Dedifferentiated amniotic fluid mesenchymal stem cell (primary cell): ENCODE measurements at regions not wholly inside any gene's neighbourhood (a gene's known extent, or its start where the extent isn't known, plus 50 kb on each side); places are given as distances from the start of the nearest gene placed in this dataset.
A peak's percentile ranks its signal among the peaks of the same experiment; 100 is the strongest.
"Not testable (repeated sequence)": the region's sequence is repeated elsewhere in the genome, so short reads cannot be mapped to it uniquely, and the experiment has no call there.

ENCODE experiments used
- DNase-seq: peaks from one replicate; pipeline ENCODE4 v3.0.0-alpha.2; 2016; ENCODE audit errors: extremely low spot score

- DNase-seq: no peak
Measured at GRCh38 chr4:18675586-18676525, 654.3 kb upstream of the LCORL start.

GRCh38 chr4:18670034-18670433 lies 648.5 kb upstream of the LCORL start:
- no peak for DNase-seq

GRCh38 chr4:18669390-18669789 lies 647.8 kb upstream of the LCORL start:
- no peak for DNase-seq

GRCh38 chr4:18666322-18666721 lies 644.8 kb upstream of the LCORL start:
- no peak for DNase-seq

DNA sequence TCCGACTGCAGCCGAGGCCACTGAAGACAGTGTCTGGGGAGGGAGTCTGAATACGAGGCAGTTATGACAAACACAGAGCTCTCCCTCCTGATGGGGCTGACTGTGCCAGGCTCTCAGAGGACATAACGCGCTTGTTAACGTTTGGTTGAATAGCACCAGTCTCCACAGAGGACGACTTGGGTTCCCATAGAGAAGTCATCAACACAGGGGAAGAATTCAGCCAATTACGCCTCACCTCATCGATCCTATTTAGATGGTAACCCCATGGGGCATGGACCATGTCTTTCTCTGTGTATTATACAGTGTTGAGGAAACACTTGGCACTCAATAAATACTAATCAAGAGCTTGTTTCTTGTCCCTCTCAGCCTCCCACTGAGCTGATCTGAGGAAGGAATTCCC lies 642.6 kb upstream of the LCORL start:
- no peak for DNase-seq

GRCh38 chr4:18645351-18645750 lies 623.8 kb upstream of the LCORL start:
- no peak for DNase-seq

- DNase-seq: no peak
Measured at GRCh38 chr4:18641334-18641733, 619.8 kb upstream of the LCORL start.

DNA sequence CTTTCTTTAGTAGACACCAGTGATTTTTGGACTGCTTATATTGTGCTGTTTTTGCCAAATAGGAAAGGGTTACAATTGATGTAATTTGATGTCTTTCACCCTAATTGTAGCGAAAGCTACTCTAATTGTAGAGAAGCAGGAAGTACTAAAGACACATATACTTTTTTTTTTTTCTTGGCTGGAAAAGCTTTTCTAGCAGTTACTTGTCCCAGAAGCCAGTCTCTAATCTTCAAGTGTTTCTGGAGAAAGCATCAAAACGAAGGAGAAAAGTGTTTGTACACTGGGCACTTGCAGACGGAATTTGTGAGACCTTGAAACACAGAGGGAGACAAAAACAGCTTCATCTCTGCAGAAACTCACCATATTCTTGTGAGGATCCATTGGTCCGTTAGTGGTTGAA lies 616.5 kb upstream of the LCORL start:
- no peak for DNase-seq

- no peak for DNase-seq
Measured at GRCh38 chr4:18636001-18636585, 614.5 kb upstream of the LCORL start.

DNA sequence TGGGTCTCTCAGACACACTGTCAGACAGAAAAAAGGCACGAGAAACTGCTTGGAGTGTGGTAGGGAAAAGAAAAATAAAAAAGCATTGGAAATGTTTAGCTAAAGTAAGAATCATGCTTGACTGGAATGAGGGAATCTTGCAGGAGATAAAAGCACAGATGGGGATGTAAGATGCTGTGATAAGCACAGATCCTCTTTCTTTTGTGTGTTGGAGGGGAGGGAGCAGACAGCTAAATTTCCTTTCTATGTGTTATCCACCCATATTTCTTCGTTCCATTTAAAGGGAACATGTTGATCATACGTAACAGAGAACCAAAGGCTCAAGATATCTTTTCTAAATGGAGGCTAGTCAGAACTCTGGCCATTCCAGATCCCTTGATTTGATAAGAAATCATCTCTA lies 614.0 kb upstream of the LCORL start:
- DNase-seq: no peak

- DNase-seq: no peak
Measured at GRCh38 chr4:18631586-18631985, 610.0 kb upstream of the LCORL start.

GRCh38 chr4:18630218-18631110 lies 608.9 kb upstream of the LCORL start:
- DNase-seq: no peak

GRCh38 chr4:18627447-18628005 lies 606.0 kb upstream of the LCORL start:
- no peak for DNase-seq

DNA sequence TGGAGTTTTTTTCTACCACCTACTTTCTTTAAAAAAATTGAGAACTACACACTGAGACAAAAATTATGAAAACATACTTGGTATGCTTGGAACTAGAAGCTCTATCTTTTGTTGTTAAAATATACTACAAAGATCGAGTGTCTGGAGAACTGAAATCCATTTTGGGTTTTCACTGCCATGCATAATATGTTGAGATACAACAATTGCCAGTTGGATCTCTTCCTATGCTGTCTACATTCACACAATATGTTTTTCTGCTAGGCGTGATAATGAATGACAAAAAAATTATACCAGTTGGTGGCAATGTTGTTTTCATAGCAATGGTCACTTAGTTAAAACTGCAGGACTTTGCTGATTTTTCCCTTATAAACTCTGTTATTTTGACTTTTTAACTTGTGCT lies 605.4 kb upstream of the LCORL start:
- DNase-seq: no peak

GRCh38 chr4:18626366-18626765 lies 604.8 kb upstream of the LCORL start:
- DNase-seq: no peak

- no peak for DNase-seq
Measured at GRCh38 chr4:18621186-18621585, 599.6 kb upstream of the LCORL start.

DNA sequence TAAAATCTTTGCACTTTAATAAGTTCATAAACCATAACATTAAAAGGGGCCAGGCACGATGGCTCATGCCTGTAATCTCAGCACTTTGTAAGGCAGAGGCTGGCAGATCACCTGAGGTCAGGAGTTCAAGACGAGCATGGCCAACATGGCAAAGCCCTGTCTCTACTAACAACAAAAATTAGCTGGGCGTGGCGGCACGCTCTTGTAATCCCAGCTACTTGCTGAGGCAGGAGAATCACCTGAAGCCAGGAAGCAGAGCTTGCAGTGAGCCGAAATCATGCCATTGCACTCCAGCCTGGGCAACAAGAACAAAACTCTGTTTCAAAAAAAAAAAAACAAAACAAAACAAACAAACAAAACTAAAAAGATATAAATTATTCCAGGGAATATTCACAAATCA lies 595.2 kb upstream of the LCORL start:
- no peak for DNase-seq

DNA sequence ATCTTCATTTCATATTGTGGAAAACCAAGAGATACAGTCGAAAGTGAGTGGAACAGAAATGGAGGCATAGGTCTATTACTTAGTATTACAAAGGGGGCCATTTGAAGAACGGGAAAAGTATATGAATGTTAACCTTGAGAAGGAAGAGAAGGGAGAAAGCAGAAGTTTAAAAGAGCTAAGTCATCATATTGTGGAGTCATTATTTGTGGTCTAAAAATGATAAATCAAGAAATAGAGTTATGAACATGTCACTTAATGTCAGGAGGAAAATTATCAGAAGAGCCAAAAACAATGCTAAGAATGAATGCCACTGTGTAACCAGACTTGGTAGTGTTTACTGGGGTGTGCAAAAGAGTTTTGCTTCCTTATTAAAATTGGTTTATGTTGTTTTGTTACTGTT lies 589.5 kb upstream of the LCORL start:
- DNase-seq: no peak

GRCh38 chr4:18608908-18609533 lies 587.5 kb upstream of the LCORL start:
- no peak for DNase-seq

DNA sequence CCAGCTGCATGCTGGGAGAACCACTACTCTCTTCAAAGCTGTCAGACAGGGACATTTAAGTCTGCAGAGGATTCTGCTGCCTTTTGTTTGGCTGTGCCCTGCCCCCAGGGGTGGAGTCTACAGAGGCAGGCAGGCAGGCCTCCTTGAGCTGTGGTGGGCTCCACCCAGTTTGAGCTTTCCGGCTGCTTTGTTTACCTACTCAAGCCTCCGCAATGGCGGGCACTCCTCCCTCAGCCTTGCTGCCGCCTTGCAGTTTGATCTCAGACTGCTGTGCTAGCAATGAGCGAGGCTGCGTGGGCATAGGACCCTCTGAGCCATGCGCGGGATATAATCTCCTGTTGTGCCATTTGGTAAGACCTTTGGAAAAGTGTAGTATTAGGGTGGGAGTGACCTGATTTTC lies 581.1 kb upstream of the LCORL start:
- DNase-seq: not testable (repeated sequence)

DNA sequence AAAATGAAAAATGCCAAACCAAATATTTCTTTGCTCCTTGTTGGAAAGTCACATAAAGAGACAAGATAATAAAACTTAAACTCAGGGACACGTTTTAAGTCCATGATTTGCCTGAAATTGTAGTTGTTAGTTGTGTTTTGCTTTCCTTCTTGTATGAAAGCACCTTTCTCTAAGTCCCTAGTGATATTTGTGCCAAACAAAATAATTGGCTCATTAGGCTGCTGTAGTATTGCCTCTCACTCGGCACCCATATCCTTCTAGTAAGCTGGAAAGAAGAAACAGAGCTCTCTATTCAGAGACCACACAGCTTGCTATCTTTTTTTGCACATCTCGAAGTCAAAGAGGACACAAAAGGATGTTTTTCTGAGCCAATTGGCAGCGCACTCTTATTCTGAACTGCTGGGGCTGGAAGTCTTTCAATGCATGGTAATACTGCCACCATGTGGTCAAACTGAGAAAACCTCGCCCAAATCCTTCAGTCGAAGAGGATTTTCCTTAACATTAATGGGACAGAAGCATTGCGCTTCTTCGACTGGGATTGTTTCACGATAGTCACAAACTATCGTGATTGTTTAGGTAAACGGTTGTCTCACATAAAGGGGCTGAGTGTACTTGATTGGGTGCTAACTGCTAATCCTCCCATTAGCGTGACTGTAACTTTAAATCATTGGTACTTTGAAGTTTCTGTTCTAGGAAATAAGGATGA lies 571.9 kb upstream of the LCORL start:
- peak; percentile 79 for DNase-seq
